Thyroid gland (tissue), 4 donors: ENCODE measurements at regions not wholly inside any gene's neighbourhood (a gene's known extent, or its start where the extent isn't known, plus 50 kb on each side); places are given as distances from the start of the nearest gene placed in this dataset.

Source experiments
- CTCF ChIP-seq, 6 experiments: fragments of 200-600 bp in 3 of 6; fragments of 450-650 bp in 3 of 6; sonication (generic) in 3 of 6; IDR thresholded peaks; one replicate each; pipeline ENCODE4 v1.5.1; 2016 to 2019; ENCODE audit warnings: antibody characterized with exemption in 6 of 6, mild to moderate bottlenecking in 2 of 6, inconsistent platforms in 1 of 6, moderate library complexity in 1 of 6
- POLR2A ChIP-seq, 2 donors: fragments of 450-650 bp; IDR thresholded peaks; one replicate each; pipeline ENCODE4 v1.6.1; 2017; ENCODE audit warnings: antibody characterized with exemption in 2 of 2, mild to moderate bottlenecking in 2 of 2, moderate library complexity in 1 of 2

- TF ChIP-seq CTCF (IDR thresholded peaks at IDR 0.05) (no peak), POLR2A (IDR thresholded peaks at IDR 0.05) (no peak)
Measured at GRCh38 chr5:54653956-54654614, 136.5 kb downstream of the SNX18 start.
